AG10803 (cell line): ENCODE measurements at regions not wholly inside any gene's neighbourhood (a gene's known extent, or its start where the extent isn't known, plus 50 kb on each side); places are given as distances from the start of the nearest gene placed in this dataset.
"Not testable (repeated sequence)": the region's sequence is repeated elsewhere in the genome, so short reads cannot be mapped to it uniquely, and the experiment has no call there.

Source experiments
- DNase-seq: peaks from one replicate; pipeline ENCODE4 v3.0.0; 2010; ENCODE audit warnings: low read depth
- H3K4me3 ChIP-seq: 2 replicates; pipeline ENCODE4 v1.5.1; 2011; ENCODE audit warnings: mild to moderate bottlenecking, low read length, control low read depth
- CTCF ChIP-seq: conservative IDR thresholded peaks from 2 replicates; pipeline ENCODE4 v1.5.1; 2011; ENCODE audit warnings: mild to moderate bottlenecking, low read length, control low read depth, inconsistent platforms

DNA sequence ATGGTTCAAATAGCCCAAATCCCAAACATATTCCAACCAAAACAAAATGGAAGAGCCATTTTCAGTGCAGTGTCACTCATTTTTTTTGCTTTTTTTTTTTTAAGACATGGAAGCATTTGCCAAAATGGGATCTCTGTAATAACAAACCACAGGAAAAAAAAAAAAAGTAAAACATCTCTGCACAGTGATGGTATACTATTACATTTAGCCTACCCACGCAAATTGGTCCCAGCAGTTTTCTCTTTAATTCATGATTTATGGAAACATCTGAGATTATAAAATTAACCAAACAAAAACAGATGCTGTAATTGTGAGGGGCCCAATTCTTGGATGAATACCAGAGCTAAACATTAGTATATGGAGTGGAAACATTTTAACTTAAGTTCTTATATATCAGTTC is 566.6 kb downstream of the ZNF608 start:
- TF ChIP-seq CTCF, result no peak
- H3K4me3 ChIP-seq, result no peak overlapping the region
- DNase-seq, result no peak

GRCh38 chr5:124178050-124178449 is 568.4 kb downstream of the ZNF608 start:
- no peak overlapping the region for H3K4me3 ChIP-seq
- no peak for TF ChIP-seq CTCF

DNA sequence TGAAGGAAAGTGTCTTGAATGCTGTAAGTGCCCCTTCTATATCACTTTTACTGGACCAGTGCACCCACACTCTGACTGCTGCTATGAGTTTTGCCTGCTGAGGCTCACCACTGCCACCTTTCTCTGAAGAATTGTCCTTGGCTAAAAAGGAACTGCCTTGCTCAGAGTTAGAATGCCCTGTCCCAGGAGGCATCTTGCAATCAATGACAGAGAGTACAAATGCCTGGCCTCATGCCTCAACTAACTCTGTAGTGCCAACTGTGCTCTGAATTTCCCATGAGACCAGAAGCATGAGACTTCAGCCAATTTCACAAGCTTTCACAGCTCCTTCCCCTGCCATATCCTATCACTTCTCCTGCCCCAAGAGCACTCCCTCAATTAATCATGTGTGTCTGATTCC is 569.7 kb downstream of the ZNF608 start:
- no peak overlapping the region for H3K4me3 ChIP-seq
- TF ChIP-seq CTCF, result no peak
- DNase-seq, result no peak

More at GRCh38 chr5:124178050-124178449, 568.4 kb downstream of the ZNF608 start:
- DNase-seq, result no peak

DNA sequence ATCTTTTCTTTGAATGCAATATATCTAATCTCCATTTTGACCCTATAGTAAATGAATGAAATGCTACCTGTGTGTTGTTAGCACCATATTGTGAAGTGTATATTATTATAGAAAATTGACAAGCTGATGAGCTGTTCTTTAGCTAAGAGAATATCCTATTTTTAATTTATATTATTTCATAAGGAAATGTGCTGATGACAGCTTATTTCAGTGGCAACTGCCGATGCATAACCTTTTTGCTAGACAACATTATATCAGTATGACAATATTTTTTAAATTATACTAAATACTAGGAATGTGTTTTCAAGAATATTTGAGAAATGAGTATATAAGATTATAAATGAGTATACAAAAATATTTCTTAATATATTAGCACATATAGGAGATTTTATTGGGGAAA is 573.1 kb downstream of the ZNF608 start:
- DNase-seq, result no peak
- H3K4me3 ChIP-seq, result no peak overlapping the region
- no peak for TF ChIP-seq CTCF

DNA sequence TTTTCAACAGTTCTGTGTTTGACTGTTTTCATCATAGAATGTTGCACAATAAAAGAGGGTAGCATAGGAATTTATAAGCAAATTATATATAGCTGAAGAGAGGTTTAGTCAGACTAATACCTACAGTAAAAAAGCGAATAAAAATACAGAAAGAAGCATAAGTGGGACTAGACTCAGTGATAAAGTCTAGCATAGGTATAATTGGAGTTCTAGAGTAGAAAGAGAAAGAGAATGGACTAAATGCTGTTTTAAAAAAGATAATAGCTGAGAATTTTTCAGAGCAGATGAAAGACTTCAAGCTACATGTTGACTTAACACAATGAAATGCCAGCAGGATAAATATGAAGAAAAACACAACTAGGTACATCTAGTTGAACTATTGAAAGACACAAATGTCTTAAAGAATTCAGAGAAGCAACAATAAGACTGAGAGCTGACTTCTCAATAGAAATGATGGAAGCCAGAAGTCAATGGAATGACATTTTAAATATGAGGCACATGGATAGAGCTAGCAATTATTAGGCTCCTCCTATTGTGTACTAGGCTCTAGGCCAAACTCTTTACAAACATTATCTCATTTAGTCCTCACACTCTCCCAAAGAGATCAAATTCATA is 573.9 kb downstream of the ZNF608 start:
- DNase-seq, result no peak
- TF ChIP-seq CTCF, result no peak
- no peak overlapping the region for H3K4me3 ChIP-seq

- not testable (repeated sequence) for DNase-seq, H3K4me3 ChIP-seq
These were observed 578.3 kb downstream of the ZNF608 start for GRCh38 chr5:124168093-124168492.

GRCh38 chr5:124162767-124163532 is 583.5 kb downstream of the ZNF608 start:
- DNase-seq, result no peak
- no peak for TF ChIP-seq CTCF
- H3K4me3 ChIP-seq, result no peak overlapping the region
